H9 (cell line): ENCODE measurements at regions not wholly inside any gene's neighbourhood (a gene's known extent, or its start where the extent isn't known, plus 50 kb on each side); places are given as distances from the start of the nearest gene placed in this dataset.

Source experiments
- DNase-seq: peaks from one replicate; pipeline ENCODE4 v3.0.0-alpha.2; 2017
- H2AFZ ChIP-seq: one replicate; pipeline ENCODE4 v1.6.1; 2013; ENCODE audit warnings: mild to moderate bottlenecking, low read length, control low read depth, moderate library complexity
- H2AK5ac ChIP-seq: 2 replicates; pipeline ENCODE4 v1.6.1; 2013; ENCODE audit warnings: low read length, control low read depth, mixed read lengths; ENCODE audit not compliant: insufficient read length
- H2BK120ac ChIP-seq: one replicate; pipeline ENCODE4 v1.6.1; 2013; ENCODE audit warnings: low read depth, mild to moderate bottlenecking, low read length, control low read depth, inconsistent platforms; ENCODE audit not compliant: poor library complexity, severe bottlenecking
- H2BK12ac ChIP-seq: 2 replicates; pipeline ENCODE4 v1.6.1; 2013; ENCODE audit warnings: low read length, control low read depth, mixed read lengths, low read depth; ENCODE audit not compliant: insufficient read length
- H2BK15ac ChIP-seq: 2 replicates; pipeline ENCODE4 v1.6.1; 2013; ENCODE audit warnings: low read depth, low read length, control low read depth
- H2BK20ac ChIP-seq: one replicate; pipeline ENCODE4 v1.6.1; 2013; ENCODE audit warnings: low read depth, mild to moderate bottlenecking, low read length, control low read depth, inconsistent platforms; ENCODE audit not compliant: poor library complexity, severe bottlenecking
- H2BK5ac ChIP-seq: 2 replicates; pipeline ENCODE4 v1.6.1; 2013; ENCODE audit warnings: low read length, control low read depth, mixed read lengths; ENCODE audit not compliant: insufficient read length
- H3K14ac ChIP-seq: 2 replicates; pipeline ENCODE4 v1.6.1; 2013; ENCODE audit warnings: low read length, control low read depth; ENCODE audit not compliant: insufficient read depth
- H3K18ac ChIP-seq: 2 replicates; pipeline ENCODE4 v1.6.1; 2013; ENCODE audit warnings: low read depth, mild to moderate bottlenecking, mixed read lengths, low read length, control low read depth; ENCODE audit not compliant: insufficient read length
- H3K23ac ChIP-seq: 2 replicates; pipeline ENCODE4 v1.6.1; 2013; ENCODE audit warnings: low read length, control low read depth, mixed read lengths, low read depth; ENCODE audit not compliant: insufficient read length
- H3K23me2 ChIP-seq: 2 replicates; pipeline ENCODE4 v1.6.1; 2013; ENCODE audit warnings: low read depth, mild to moderate bottlenecking, mixed read lengths, low read length, control low read depth; ENCODE audit not compliant: insufficient read length, poor library complexity, severe bottlenecking
- H3K27ac ChIP-seq: 2 replicates; pipeline ENCODE4 v1.5.1; 2013; ENCODE audit warnings: low read length, control low read depth, mixed read lengths, low read depth; ENCODE audit not compliant: insufficient read length
- H3K27me3 ChIP-seq: 2 replicates; pipeline ENCODE4 v1.6.1; 2013; ENCODE audit warnings: low read length, control low read depth, inconsistent platforms; ENCODE audit not compliant: insufficient read depth
- H3K4ac ChIP-seq: 2 replicates; pipeline ENCODE4 v1.6.1; 2013; ENCODE audit warnings: low read depth, mild to moderate bottlenecking, control low read depth, inconsistent platforms, low read length, moderate library complexity
- H3K4me1 ChIP-seq: 2 replicates; pipeline ENCODE4 v1.6.1; 2013; ENCODE audit warnings: low read length, control low read depth, inconsistent platforms; ENCODE audit not compliant: insufficient read depth
- H3K4me2 ChIP-seq: 2 replicates; pipeline ENCODE4 v1.6.1; 2013; ENCODE audit warnings: low read length, control low read depth, mixed read lengths; ENCODE audit not compliant: insufficient read length, insufficient read depth
- H3K56ac ChIP-seq: 2 replicates; pipeline ENCODE4 v1.6.1; 2013; ENCODE audit warnings: low read depth, mild to moderate bottlenecking, mixed read lengths, low read length, control low read depth; ENCODE audit not compliant: insufficient read length
- H3K79me1 ChIP-seq: 2 replicates; pipeline ENCODE4 v1.6.1; 2013; ENCODE audit warnings: low read depth, mild to moderate bottlenecking, moderate library complexity, low read length, control low read depth, inconsistent platforms; ENCODE audit not compliant: insufficient read depth, poor library complexity, severe bottlenecking
- H3K79me2 ChIP-seq: 2 replicates; pipeline ENCODE4 v1.6.1; 2013; ENCODE audit warnings: low read length, control low read depth, inconsistent platforms; ENCODE audit not compliant: insufficient read depth
- H3K9ac ChIP-seq: 2 replicates; pipeline ENCODE4 v1.6.1; 2013; ENCODE audit warnings: low read length, control low read depth, mixed read lengths; ENCODE audit not compliant: insufficient read length; ENCODE audit errors: extremely low read depth
- H3K9me3 ChIP-seq: one replicate; pipeline ENCODE4 v1.6.1; 2013; ENCODE audit warnings: low read depth, low read length, inconsistent platforms; ENCODE audit not compliant: control insufficient read depth
- H3T11ph ChIP-seq: one replicate; pipeline ENCODE4 v1.6.1; 2013; ENCODE audit warnings: mild to moderate bottlenecking, low read length, control low read depth, inconsistent platforms
- H4K20me1 ChIP-seq: one replicate; pipeline ENCODE4 v1.6.1; 2013; ENCODE audit not compliant: control insufficient read depth, insufficient read length, insufficient read depth
- H4K5ac ChIP-seq: 2 replicates; pipeline ENCODE4 v1.6.1; 2013; ENCODE audit warnings: low read depth, mild to moderate bottlenecking, mixed read lengths, low read length, control low read depth; ENCODE audit not compliant: insufficient read length
- H4K8ac ChIP-seq: replicated peaks from 2 replicates; pipeline ENCODE4 v1.6.1; 2013; ENCODE audit warnings: low read length, control low read depth, mixed read lengths, low read depth; ENCODE audit not compliant: insufficient read length
- H4K91ac ChIP-seq: 2 replicates; pipeline ENCODE4 v1.6.1; 2013; ENCODE audit warnings: low read depth, mild to moderate bottlenecking, moderate library complexity, mixed read lengths, low read length, control low read depth; ENCODE audit not compliant: insufficient read length
- H3K27ac Mint-ChIP-seq, 3 experiments: 2 replicates in 2 of 3; 3 replicates in 1 of 3; pipeline ENCODE4 v1.8.0; 2020 to 2021; ENCODE audit warnings: mixed read lengths in 3 of 3, mild to moderate bottlenecking in 1 of 3, moderate library complexity in 1 of 3
- H3K27me3 Mint-ChIP-seq: 2 replicates; pipeline ENCODE4 v1.8.0; 2021; ENCODE audit warnings: low read depth, mild to moderate bottlenecking, moderate library complexity, mixed read lengths
- H3K36me3 Mint-ChIP-seq, 3 experiments: 2 replicates in 2 of 3; 3 replicates in 1 of 3; pipeline ENCODE4 v1.8.0; 2020 to 2021; ENCODE audit warnings: low read depth in 3 of 3, mixed read lengths in 3 of 3; ENCODE audit not compliant: insufficient read depth in 1 of 3
- H3K4me1 Mint-ChIP-seq, 2 experiments: 2 replicates each; pipeline ENCODE4 v1.8.0; 2020; ENCODE audit warnings: mixed read lengths in 2 of 2
- H3K4me3 Mint-ChIP-seq, 2 experiments: 2 replicates in 1 of 2; 3 replicates in 1 of 2; pipeline ENCODE4 v1.8.0; 2020 to 2021; ENCODE audit warnings: mild to moderate bottlenecking in 2 of 2, mixed read lengths in 2 of 2, moderate library complexity in 1 of 2
- H3K9me3 Mint-ChIP-seq, 2 experiments: 2 replicates in 1 of 2; 3 replicates in 1 of 2; pipeline ENCODE4 v1.8.0; 2020; ENCODE audit warnings: mild to moderate bottlenecking in 2 of 2, mixed read lengths in 2 of 2, moderate library complexity in 1 of 2
- CTCF ChIP-seq: fragments of 200-600 bp; sonication (generic); conservative IDR thresholded peaks from 3 replicates; pipeline ENCODE4 v1.8.0; 2021; ENCODE audit warnings: antibody characterized with exemption, mild to moderate bottlenecking
- WGBS: extraction: QIAGEN DNeasy Blood & Tissue Kit; methylation state at CpG from one replicate; pipeline ENCODE4 v1.1.7; 2013; ENCODE audit warnings: missing lambda C conversion rate, low lambda C conversion rate, mixed read lengths; ENCODE audit not compliant: insufficient read length; ENCODE audit errors: extremely low coverage; 5-methylcytosine and 5-hydroxymethylcytosine counted together

- Histone ChIP-seq H2BK20ac (no peak overlapping the region), H4K20me1 (no peaks in the 10 kb centered on the region), H3K4me2 (no peak overlapping the region), H3K56ac (no peak overlapping the region), H3K4me1 (no peaks in the 10 kb centered on the region), H3K14ac (no peak overlapping the region), H3K27me3 (no peaks in the 10 kb centered on the region), H3K27ac (no peak overlapping the region), H3T11ph (no peak overlapping the region), H3K23ac (no peak overlapping the region), H4K8ac (no peak overlapping the region), H2BK120ac (no peak overlapping the region), H2BK15ac (no peak overlapping the region), H3K9me3 (no peaks in the 10 kb centered on the region), H3K23me2 (no peaks in the 10 kb centered on the region), H3K18ac (no peak overlapping the region), H4K91ac (no peak overlapping the region), H4K5ac (no peak overlapping the region), H2BK5ac (no peak overlapping the region), H2AFZ (no peak overlapping the region), H3K79me1 (no peaks in the 10 kb centered on the region), H3K9ac (no peak overlapping the region), H2AK5ac (no peak overlapping the region), H3K79me2 (no peaks in the 10 kb centered on the region), H2BK12ac (no peak overlapping the region), H3K4ac (no peak overlapping the region)
- H3K4me1 Mint-ChIP-seq = peaks cover 3 to 6% of the 10 kb centered on the region in 2 experiments; a peak in 1 of 4 replicates
- DNase-seq = no peak
- no peak overlapping the region for H3K4me3 Mint-ChIP-seq
- no peak overlapping the region for H3K27ac Mint-ChIP-seq
- no peaks in the 10 kb centered on the region for H3K9me3 Mint-ChIP-seq
- WGBS = no CpG with 5 or more reads among the region's 3 CpGs
- H3K36me3 Mint-ChIP-seq = no peaks in the 10 kb centered on the region
- H3K27me3 Mint-ChIP-seq = no peaks in the 10 kb centered on the region
- no peak for TF ChIP-seq CTCF
These were observed 746.9 kb upstream of the CELF4 start for GRCh38 chr18:38312532-38312931.
